ENCODE measurements at regions not wholly inside any gene's neighbourhood (a gene's known extent, or its start where the extent isn't known, plus 50 kb on each side); places are given as distances from the start of the nearest gene placed in this dataset.

DNA sequence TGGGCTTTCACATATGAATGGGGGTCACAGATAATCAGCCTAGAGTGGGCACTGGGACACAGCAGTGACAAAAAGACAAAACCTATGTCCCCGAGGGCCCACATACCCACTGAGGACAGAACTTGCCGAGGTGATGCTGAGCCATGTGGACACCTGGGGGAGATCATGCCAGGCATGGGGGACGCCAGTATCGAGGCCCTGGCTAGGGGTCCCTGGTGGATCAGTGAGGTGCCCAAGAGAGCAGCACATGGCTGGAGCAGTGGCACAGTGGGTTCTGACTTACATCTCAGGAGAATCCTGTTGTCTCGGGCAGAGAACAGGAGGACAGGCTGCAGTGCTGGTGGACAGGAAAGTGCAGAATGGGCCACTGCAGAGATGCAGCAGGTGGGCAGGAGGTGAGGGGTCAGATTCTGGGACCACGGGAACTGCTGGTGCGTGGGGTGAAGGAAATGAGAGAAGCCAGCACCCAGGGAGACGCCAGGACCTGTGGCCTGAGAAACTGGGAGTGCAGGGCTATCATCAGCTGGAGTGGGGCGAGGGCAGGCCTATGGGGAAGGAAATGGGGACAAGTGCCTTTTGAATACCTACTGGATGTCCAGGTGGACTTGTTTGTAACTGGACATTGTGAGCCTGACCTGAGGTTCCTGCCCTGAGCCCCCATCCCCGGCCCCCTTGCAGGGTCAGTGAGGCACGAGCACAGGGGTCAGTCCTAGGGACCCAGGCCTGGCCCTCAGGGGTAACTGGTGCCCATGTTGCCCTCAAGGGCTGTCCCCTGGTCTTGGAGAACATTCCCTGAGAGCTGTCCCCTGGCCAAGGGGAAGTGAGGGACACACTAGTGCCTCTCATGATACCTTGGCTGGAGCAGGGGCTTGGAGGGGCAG lies 91.2 kb upstream of the RET start:
- H3K9me2 ChIP-seq (ENCODE audit: insufficient read depth), result no peaks in the 10 kb centered on the region
- H3K4me1 ChIP-seq (ENCODE audit: insufficient read depth), result no peaks in the 10 kb centered on the region
- no peaks in the 10 kb centered on the region for H3K27me3 ChIP-seq (ENCODE audit: insufficient read depth)
- no peak for DNase-seq (ENCODE audit: low spot score)
- H3K27ac ChIP-seq (ENCODE audit: low read depth), result no peak overlapping the region
- H3K36me3 ChIP-seq (ENCODE audit: insufficient read depth), result no peaks in the 10 kb centered on the region
- Mint-ChIP-seq H3K27ac (no peak overlapping the region), H3K27me3 (ENCODE audit: insufficient read depth, low read depth, poor library complexity) (peaks cover 20% of the 10 kb centered on the region), H3K4me3 (no peak overlapping the region), H3K9me3 (no peaks in the 10 kb centered on the region; the same call in 2 of the 3 replicates), H3K4me1 (no peaks in the 10 kb centered on the region; the same call in 2 of the 3 replicates), H3K36me3 (ENCODE audit: low read depth) (peaks cover 3% of the 10 kb centered on the region; the same call in 1 of the 3 replicates)
- no peaks in the 10 kb centered on the region for H3F3A ChIP-seq (replicated peaks; ENCODE audit: low read depth)
- no peak for ATAC-seq
- no peaks in the 10 kb centered on the region for H3K79me2 ChIP-seq (replicated peaks; ENCODE audit: insufficient read depth)
- H3K4me2 ChIP-seq, result no peak overlapping the region
- no peaks in the 10 kb centered on the region for H4K20me1 ChIP-seq (replicated peaks; ENCODE audit: insufficient read depth)
- TF ChIP-seq ZNF114 (CRISPR knock-in tag; IDR thresholded peaks at IDR 0.05) (no peak), CREB1 (CRISPR knock-in tag; IDR thresholded peaks at IDR 0.05; ENCODE audit: low read depth) (no peak), EZH2 (IDR thresholded peaks at IDR 0.05; ENCODE audit: low read depth, unreplicated experiment) (no peak), NANOG (IDR thresholded peaks at IDR 0.05; ENCODE audit: borderline replicate concordance) (no peak), STAT1 (IDR thresholded peaks at IDR 0.05; ENCODE audit: unreplicated experiment) (no peak), EZH2phosphoT487 (IDR thresholded peaks at IDR 0.05; ENCODE audit: unreplicated experiment) (no peak), JUNB (IDR thresholded peaks at IDR 0.05; ENCODE audit: unreplicated experiment) (no peak), POLR2AphosphoS5 (IDR thresholded peaks at IDR 0.05; ENCODE audit: low read depth) (no peak), ZNF331 (CRISPR knock-in tag; IDR thresholded peaks at IDR 0.05; ENCODE audit: low read depth) (no peak)
- TF ChIP-seq, protein P1, sequence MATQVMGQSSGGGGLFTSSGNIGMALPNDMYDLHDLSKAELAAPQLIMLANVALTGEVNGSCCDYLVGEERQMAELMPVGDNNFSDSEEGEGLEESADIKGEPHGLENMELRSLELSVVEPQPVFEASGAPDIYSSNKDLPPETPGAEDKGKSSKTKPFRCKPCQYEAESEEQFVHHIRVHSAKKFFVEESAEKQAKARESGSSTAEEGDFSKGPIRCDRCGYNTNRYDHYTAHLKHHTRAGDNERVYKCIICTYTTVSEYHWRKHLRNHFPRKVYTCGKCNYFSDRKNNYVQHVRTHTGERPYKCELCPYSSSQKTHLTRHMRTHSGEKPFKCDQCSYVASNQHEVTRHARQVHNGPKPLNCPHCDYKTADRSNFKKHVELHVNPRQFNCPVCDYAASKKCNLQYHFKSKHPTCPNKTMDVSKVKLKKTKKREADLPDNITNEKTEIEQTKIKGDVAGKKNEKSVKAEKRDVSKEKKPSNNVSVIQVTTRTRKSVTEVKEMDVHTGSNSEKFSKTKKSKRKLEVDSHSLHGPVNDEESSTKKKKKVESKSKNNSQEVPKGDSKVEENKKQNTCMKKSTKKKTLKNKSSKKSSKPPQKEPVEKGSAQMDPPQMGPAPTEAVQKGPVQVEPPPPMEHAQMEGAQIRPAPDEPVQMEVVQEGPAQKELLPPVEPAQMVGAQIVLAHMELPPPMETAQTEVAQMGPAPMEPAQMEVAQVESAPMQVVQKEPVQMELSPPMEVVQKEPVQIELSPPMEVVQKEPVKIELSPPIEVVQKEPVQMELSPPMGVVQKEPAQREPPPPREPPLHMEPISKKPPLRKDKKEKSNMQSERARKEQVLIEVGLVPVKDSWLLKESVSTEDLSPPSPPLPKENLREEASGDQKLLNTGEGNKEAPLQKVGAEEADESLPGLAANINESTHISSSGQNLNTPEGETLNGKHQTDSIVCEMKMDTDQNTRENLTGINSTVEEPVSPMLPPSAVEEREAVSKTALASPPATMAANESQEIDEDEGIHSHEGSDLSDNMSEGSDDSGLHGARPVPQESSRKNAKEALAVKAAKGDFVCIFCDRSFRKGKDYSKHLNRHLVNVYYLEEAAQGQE (IDR thresholded peaks at IDR 0.05; ENCODE audit: unreplicated experiment), result no peak
- TF ChIP-seq, protein P2, sequence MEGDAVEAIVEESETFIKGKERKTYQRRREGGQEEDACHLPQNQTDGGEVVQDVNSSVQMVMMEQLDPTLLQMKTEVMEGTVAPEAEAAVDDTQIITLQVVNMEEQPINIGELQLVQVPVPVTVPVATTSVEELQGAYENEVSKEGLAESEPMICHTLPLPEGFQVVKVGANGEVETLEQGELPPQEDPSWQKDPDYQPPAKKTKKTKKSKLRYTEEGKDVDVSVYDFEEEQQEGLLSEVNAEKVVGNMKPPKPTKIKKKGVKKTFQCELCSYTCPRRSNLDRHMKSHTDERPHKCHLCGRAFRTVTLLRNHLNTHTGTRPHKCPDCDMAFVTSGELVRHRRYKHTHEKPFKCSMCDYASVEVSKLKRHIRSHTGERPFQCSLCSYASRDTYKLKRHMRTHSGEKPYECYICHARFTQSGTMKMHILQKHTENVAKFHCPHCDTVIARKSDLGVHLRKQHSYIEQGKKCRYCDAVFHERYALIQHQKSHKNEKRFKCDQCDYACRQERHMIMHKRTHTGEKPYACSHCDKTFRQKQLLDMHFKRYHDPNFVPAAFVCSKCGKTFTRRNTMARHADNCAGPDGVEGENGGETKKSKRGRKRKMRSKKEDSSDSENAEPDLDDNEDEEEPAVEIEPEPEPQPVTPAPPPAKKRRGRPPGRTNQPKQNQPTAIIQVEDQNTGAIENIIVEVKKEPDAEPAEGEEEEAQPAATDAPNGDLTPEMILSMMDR (conservative IDR thresholded peaks at IDR 0.05; ENCODE audit: low read depth in 2 of 2), result no peak
- TF ChIP-seq, protein P3, sequence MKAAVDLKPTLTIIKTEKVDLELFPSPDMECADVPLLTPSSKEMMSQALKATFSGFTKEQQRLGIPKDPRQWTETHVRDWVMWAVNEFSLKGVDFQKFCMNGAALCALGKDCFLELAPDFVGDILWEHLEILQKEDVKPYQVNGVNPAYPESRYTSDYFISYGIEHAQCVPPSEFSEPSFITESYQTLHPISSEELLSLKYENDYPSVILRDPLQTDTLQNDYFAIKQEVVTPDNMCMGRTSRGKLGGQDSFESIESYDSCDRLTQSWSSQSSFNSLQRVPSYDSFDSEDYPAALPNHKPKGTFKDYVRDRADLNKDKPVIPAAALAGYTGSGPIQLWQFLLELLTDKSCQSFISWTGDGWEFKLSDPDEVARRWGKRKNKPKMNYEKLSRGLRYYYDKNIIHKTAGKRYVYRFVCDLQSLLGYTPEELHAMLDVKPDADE (IDR thresholded peaks at IDR 0.05), result no peak
- TF ChIP-seq, protein P4, sequence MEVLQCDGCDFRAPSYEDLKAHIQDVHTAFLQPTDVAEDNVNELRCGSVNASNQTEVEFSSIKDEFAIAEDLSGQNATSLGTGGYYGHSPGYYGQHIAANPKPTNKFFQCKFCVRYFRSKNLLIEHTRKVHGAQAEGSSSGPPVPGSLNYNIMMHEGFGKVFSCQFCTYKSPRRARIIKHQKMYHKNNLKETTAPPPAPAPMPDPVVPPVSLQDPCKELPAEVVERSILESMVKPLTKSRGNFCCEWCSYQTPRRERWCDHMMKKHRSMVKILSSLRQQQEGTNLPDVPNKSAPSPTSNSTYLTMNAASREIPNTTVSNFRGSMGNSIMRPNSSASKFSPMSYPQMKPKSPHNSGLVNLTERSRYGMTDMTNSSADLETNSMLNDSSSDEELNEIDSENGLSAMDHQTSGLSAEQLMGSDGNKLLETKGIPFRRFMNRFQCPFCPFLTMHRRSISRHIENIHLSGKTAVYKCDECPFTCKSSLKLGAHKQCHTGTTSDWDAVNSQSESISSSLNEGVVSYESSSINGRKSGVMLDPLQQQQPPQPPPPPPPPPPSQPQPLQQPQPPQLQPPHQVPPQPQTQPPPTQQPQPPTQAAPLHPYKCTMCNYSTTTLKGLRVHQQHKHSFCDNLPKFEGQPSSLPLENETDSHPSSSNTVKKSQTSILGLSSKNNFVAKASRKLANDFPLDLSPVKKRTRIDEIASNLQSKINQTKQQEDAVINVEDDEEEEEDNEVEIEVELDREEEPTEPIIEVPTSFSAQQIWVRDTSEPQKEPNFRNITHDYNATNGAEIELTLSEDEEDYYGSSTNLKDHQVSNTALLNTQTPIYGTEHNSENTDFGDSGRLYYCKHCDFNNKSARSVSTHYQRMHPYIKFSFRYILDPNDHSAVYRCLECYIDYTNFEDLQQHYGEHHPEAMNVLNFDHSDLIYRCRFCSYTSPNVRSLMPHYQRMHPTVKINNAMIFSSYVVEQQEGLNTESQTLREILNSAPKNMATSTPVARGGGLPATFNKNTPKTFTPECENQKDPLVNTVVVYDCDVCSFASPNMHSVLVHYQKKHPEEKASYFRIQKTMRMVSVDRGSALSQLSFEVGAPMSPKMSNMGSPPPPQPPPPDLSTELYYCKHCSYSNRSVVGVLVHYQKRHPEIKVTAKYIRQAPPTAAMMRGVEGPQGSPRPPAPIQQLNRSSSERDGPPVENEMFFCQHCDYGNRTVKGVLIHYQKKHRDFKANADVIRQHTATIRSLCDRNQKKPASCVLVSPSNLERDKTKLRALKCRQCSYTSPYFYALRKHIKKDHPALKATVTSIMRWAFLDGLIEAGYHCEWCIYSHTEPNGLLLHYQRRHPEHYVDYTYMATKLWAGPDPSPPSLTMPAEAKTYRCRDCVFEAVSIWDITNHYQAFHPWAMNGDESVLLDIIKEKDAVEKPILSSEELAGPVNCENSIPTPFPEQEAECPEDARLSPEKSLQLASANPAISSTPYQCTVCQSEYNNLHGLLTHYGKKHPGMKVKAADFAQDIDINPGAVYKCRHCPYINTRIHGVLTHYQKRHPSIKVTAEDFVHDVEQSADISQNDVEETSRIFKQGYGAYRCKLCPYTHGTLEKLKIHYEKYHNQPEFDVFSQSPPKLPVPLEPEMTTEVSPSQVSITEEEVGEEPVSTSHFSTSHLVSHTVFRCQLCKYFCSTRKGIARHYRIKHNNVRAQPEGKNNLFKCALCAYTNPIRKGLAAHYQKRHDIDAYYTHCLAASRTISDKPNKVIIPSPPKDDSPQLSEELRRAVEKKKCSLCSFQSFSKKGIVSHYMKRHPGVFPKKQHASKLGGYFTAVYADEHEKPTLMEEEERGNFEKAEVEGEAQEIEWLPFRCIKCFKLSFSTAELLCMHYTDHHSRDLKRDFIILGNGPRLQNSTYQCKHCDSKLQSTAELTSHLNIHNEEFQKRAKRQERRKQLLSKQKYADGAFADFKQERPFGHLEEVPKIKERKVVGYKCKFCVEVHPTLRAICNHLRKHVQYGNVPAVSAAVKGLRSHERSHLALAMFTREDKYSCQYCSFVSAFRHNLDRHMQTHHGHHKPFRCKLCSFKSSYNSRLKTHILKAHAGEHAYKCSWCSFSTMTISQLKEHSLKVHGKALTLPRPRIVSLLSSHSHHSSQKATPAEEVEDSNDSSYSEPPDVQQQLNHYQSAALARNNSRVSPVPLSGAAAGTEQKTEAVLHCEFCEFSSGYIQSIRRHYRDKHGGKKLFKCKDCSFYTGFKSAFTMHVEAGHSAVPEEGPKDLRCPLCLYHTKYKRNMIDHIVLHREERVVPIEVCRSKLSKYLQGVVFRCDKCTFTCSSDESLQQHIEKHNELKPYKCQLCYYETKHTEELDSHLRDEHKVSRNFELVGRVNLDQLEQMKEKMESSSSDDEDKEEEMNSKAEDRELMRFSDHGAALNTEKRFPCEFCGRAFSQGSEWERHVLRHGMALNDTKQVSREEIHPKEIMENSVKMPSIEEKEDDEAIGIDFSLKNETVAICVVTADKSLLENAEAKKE (CRISPR knock-in tag; IDR thresholded peaks at IDR 0.05), result no peak
- no peak overlapping the region for H2AFZ ChIP-seq
- no peak overlapping the region for H3K4me3 ChIP-seq
